ENCODE measurements at regions not wholly inside any gene's neighbourhood (a gene's known extent, or its start where the extent isn't known, plus 50 kb on each side); places are given as distances from the start of the nearest gene placed in this dataset.
"Not testable (repeated sequence)": the region's sequence is repeated elsewhere in the genome, so short reads cannot be mapped to it uniquely, and the experiment has no call there.

DNA sequence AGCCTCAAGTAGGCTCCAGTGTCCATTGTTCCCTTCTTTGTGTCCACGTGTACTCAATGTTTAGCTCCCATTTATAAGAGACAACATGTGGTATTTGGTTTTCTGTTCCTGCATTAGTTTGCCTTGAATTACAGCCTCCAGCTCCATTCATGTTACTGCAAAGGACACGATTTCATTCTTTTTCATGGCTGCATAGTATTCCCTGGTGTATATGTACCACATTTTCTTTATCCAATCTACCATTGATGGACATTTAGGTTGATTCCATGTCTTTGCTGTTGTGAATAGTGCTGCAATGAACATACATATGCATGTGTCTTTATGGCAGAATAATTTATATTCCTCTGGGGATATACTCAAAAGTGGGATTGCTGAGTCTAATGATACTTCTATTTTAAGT, 75.2 kb upstream of the NID2 start:
- TF ChIP-seq, protein P1, sequence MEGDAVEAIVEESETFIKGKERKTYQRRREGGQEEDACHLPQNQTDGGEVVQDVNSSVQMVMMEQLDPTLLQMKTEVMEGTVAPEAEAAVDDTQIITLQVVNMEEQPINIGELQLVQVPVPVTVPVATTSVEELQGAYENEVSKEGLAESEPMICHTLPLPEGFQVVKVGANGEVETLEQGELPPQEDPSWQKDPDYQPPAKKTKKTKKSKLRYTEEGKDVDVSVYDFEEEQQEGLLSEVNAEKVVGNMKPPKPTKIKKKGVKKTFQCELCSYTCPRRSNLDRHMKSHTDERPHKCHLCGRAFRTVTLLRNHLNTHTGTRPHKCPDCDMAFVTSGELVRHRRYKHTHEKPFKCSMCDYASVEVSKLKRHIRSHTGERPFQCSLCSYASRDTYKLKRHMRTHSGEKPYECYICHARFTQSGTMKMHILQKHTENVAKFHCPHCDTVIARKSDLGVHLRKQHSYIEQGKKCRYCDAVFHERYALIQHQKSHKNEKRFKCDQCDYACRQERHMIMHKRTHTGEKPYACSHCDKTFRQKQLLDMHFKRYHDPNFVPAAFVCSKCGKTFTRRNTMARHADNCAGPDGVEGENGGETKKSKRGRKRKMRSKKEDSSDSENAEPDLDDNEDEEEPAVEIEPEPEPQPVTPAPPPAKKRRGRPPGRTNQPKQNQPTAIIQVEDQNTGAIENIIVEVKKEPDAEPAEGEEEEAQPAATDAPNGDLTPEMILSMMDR (IDR thresholded peaks at IDR 0.05): not testable (repeated sequence)
- TF ChIP-seq POLR2A, POLR2AphosphoS5 (IDR thresholded peaks at IDR 0.05): not testable (repeated sequence)

All from breast epithelium (tissue), 3 donors.